HEK293T (cell line): ENCODE measurements at regions not wholly inside any gene's neighbourhood (a gene's known extent, or its start where the extent isn't known, plus 50 kb on each side); places are given as distances from the start of the nearest gene placed in this dataset.

Experiments
- ARNT ChIP-seq: fragments of 450-650 bp; IDR thresholded peaks from 2 replicates; pipeline ENCODE4 v1.6.1; 2017; ENCODE audit warnings: mild to moderate bottlenecking
- BHLHE40 ChIP-seq: fragments of 450-650 bp; IDR thresholded peaks from 2 replicates; pipeline ENCODE4 v1.6.1; 2016; ENCODE audit warnings: mild to moderate bottlenecking, moderate library complexity, borderline replicate concordance
- ELF4 ChIP-seq: fragments of 450-650 bp; IDR thresholded peaks from 2 replicates; pipeline ENCODE4 v1.6.1; 2017; ENCODE audit warnings: antibody characterized with exemption
- FOXA1 ChIP-seq: fragments of 450-650 bp; IDR thresholded peaks from 2 replicates; pipeline ENCODE4 v1.6.1; 2016; ENCODE audit warnings: mild to moderate bottlenecking
- FOXK2 ChIP-seq: fragments of 450-650 bp; IDR thresholded peaks from 2 replicates; pipeline ENCODE4 v1.6.1; 2016; ENCODE audit warnings: mild to moderate bottlenecking
- FOXM1 ChIP-seq: fragments of 450-650 bp; IDR thresholded peaks from 2 replicates; pipeline ENCODE4 v1.6.1; 2017; ENCODE audit warnings: mild to moderate bottlenecking, borderline replicate concordance
- LEF1 ChIP-seq: fragments of 450-650 bp; IDR thresholded peaks from 2 replicates; pipeline ENCODE4 v1.6.1; 2017; ENCODE audit warnings: mild to moderate bottlenecking, borderline replicate concordance
- NFRKB ChIP-seq: fragments of 450-650 bp; IDR thresholded peaks from 2 replicates; pipeline ENCODE4 v1.6.1; 2016; ENCODE audit warnings: mild to moderate bottlenecking, moderate library complexity
- SP1 ChIP-seq: fragments of 450-650 bp; IDR thresholded peaks from 2 replicates; pipeline ENCODE4 v1.6.1; 2017
- SUZ12 ChIP-seq: fragments of 450-650 bp; IDR thresholded peaks from 2 replicates; pipeline ENCODE4 v1.6.1; 2016; ENCODE audit warnings: mild to moderate bottlenecking
- TARDBP ChIP-seq: fragments of 450-650 bp; IDR thresholded peaks from 2 replicates; pipeline ENCODE4 v1.6.1; 2016
- ZNF384 ChIP-seq: fragments of 450-650 bp; IDR thresholded peaks from 2 replicates; pipeline ENCODE4 v1.6.1; 2016
- TF ChIP-seq, protein P1 (sequence below): fragments of 450-650 bp; IDR thresholded peaks from 2 replicates; pipeline ENCODE4 v1.6.1; 2016

- no peak for TF ChIP-seq SUZ12
- TF ChIP-seq SP1 = no peak
- TF ChIP-seq FOXM1 = no peak
- no peak for TF ChIP-seq FOXK2
- no peak for TF ChIP-seq FOXA1
- TF ChIP-seq BHLHE40 = no peak
- no peak for TF ChIP-seq TARDBP
- TF ChIP-seq, protein P1, sequence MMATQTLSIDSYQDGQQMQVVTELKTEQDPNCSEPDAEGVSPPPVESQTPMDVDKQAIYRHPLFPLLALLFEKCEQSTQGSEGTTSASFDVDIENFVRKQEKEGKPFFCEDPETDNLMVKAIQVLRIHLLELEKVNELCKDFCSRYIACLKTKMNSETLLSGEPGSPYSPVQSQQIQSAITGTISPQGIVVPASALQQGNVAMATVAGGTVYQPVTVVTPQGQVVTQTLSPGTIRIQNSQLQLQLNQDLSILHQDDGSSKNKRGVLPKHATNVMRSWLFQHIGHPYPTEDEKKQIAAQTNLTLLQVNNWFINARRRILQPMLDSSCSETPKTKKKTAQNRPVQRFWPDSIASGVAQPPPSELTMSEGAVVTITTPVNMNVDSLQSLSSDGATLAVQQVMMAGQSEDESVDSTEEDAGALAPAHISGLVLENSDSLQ = no peak
- no peak for TF ChIP-seq ELF4
- TF ChIP-seq ARNT = no peak
- TF ChIP-seq LEF1 = no peak
- TF ChIP-seq NFRKB = no peak
- TF ChIP-seq ZNF384 = no peak
Observed at GRCh38 chr22:47865626-47866025, 1103.2 kb downstream of the TBC1D22A start.
